Upper lobe of left lung (tissue), 4 donors: ENCODE measurements at regions not wholly inside any gene's neighbourhood (a gene's known extent, or its start where the extent isn't known, plus 50 kb on each side); places are given as distances from the start of the nearest gene placed in this dataset.

Experiments used
- POLR2AphosphoS5 ChIP-seq, 2 donors: sonication (generic); formaldehyde crosslinking; IDR thresholded peaks; one replicate each; pipeline ENCODE4 v1.5.1; 2017; ENCODE audit warnings: antibody characterized with exemption in 2 of 2
- TF ChIP-seq, protein P1 (sequence below), 6 experiments: fragments of 450-650 bp in 4 of 6; fragments of 200-600 bp in 2 of 6; sonication (generic) in 2 of 6; IDR thresholded peaks; one replicate each; pipeline ENCODE4 v1.5.1; 2016 to 2019; ENCODE audit warnings: antibody characterized with exemption in 6 of 6

DNA sequence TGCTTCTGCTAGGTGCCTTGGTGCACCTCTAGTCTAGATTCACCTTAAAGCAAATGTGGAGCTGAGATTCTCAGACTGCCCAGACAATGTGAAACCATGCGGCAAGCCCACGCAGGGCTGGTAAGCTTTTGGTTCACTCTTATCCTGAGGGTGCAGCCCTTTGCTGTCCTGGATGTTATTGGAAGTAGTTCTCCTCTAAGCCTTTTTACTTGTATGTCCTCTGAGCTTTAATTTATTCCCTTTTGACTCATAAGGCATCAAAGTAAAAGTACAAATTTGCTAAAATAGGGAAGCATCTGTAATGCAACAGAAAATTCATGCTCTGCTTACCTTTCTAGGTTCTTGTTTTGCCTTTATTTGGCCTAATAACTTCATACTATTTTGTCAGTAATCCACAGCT is 186.8 kb downstream of the MACC1 start:
- TF ChIP-seq, protein P1, sequence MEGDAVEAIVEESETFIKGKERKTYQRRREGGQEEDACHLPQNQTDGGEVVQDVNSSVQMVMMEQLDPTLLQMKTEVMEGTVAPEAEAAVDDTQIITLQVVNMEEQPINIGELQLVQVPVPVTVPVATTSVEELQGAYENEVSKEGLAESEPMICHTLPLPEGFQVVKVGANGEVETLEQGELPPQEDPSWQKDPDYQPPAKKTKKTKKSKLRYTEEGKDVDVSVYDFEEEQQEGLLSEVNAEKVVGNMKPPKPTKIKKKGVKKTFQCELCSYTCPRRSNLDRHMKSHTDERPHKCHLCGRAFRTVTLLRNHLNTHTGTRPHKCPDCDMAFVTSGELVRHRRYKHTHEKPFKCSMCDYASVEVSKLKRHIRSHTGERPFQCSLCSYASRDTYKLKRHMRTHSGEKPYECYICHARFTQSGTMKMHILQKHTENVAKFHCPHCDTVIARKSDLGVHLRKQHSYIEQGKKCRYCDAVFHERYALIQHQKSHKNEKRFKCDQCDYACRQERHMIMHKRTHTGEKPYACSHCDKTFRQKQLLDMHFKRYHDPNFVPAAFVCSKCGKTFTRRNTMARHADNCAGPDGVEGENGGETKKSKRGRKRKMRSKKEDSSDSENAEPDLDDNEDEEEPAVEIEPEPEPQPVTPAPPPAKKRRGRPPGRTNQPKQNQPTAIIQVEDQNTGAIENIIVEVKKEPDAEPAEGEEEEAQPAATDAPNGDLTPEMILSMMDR (IDR thresholded peaks at IDR 0.05), result no peak
- TF ChIP-seq POLR2AphosphoS5 (IDR thresholded peaks at IDR 0.05), result no peak
